ENCODE measurements at regions not wholly inside any gene's neighbourhood (a gene's known extent, or its start where the extent isn't known, plus 50 kb on each side); places are given as distances from the start of the nearest gene placed in this dataset.

GRCh38 chr4:184318852-184319251, 101.2 kb upstream of the ENPP6 start:
- no peak for TF ChIP-seq KDM1A (IDR thresholded peaks at IDR 0.05; ENCODE audit: borderline replicate concordance, low read length)
- TF ChIP-seq POLR2AphosphoS5 (IDR thresholded peaks at IDR 0.05; ENCODE audit: low read depth, low read length) = no peak
- no peak for TF ChIP-seq NRF1 (IDR thresholded peaks at IDR 0.05; ENCODE audit: low read depth, low read length)
- TF ChIP-seq CREB1 (IDR thresholded peaks at IDR 0.05) = no peak
- no peak for TF ChIP-seq CTCF (IDR thresholded peaks at IDR 0.05; ENCODE audit: control extremely low read depth in 1 of 3, insufficient read depth in 1 of 3, low read depth in 1 of 3, low read length in 3 of 3)
- TF ChIP-seq CEBPB (IDR thresholded peaks at IDR 0.05; ENCODE audit: low read depth, low read length) = no peak
- TF ChIP-seq RNF2 (IDR thresholded peaks at IDR 0.05; ENCODE audit: borderline replicate concordance, low read depth, low read length, missing control alignments, poor library complexity, severe bottlenecking) = no peak
- no peak for TF ChIP-seq ATF3 (IDR thresholded peaks at IDR 0.05; ENCODE audit: insufficient read depth, low read depth, low read length)
- no peak for TF ChIP-seq POLR2A (IDR thresholded peaks at IDR 0.05; ENCODE audit: control extremely low read depth in 1 of 2, low read depth in 2 of 2, low read length in 2 of 2)
- no peak for TF ChIP-seq MAX (IDR thresholded peaks at IDR 0.05)
- TF ChIP-seq HDAC6 (IDR thresholded peaks at IDR 0.05; ENCODE audit: low read depth, low read length) = no peak
